GM23338 (cell line): ENCODE measurements at regions not wholly inside any gene's neighbourhood (a gene's known extent, or its start where the extent isn't known, plus 50 kb on each side); places are given as distances from the start of the nearest gene placed in this dataset.

Source experiments
- ATAC-seq: fragments of 200-7000 bp; cut with Tn5 transposase; 3 replicates; pipeline ENCODE4 v1.9.1; 2020
- DNase-seq: peaks from one replicate; pipeline ENCODE4 v3.0.0-alpha.2; 2015; ENCODE audit warnings: low spot score
- H2AFZ ChIP-seq: fragments of 200-600 bp; sonication (generic); 2 replicates; pipeline ENCODE4 v1.8.0; 2016; ENCODE audit warnings: antibody characterized with exemption, mild to moderate bottlenecking, moderate library complexity
- H3F3A ChIP-seq: fragments of 200-600 bp; sonication (generic); replicated peaks from 2 replicates; pipeline ENCODE4 v1.8.0; 2017; ENCODE audit warnings: antibody characterized with exemption, mixed run types, low read depth
- H3K27ac ChIP-seq: fragments of 200-600 bp; sonication (generic); 2 replicates; pipeline ENCODE4 v1.6.1; 2016; ENCODE audit warnings: low read depth
- H3K27me3 ChIP-seq: fragments of 200-600 bp; sonication (generic); 2 replicates; pipeline ENCODE4 v1.8.0; 2016; ENCODE audit warnings: mild to moderate bottlenecking, mixed run types, moderate library complexity; ENCODE audit not compliant: insufficient read depth
- H3K36me3 ChIP-seq: fragments of 200-600 bp; sonication (generic); 2 replicates; pipeline ENCODE4 v1.8.0; 2016; ENCODE audit warnings: mild to moderate bottlenecking; ENCODE audit not compliant: insufficient read depth
- H3K4me1 ChIP-seq: fragments of 200-600 bp; sonication (generic); 2 replicates; pipeline ENCODE4 v1.8.0; 2016; ENCODE audit warnings: mild to moderate bottlenecking, moderate library complexity; ENCODE audit not compliant: insufficient read depth
- H3K4me2 ChIP-seq: fragments of 200-600 bp; sonication (generic); 2 replicates; pipeline ENCODE4 v1.7.1; 2017; ENCODE audit warnings: mixed run types
- H3K4me3 ChIP-seq: fragments of 200-600 bp; sonication (generic); 2 replicates; pipeline ENCODE4 v1.6.1; 2016; ENCODE audit warnings: mixed run types
- H3K79me2 ChIP-seq: fragments of 200-600 bp; sonication (generic); replicated peaks from 2 replicates; pipeline ENCODE4 v1.8.0; 2017; ENCODE audit warnings: mild to moderate bottlenecking; ENCODE audit not compliant: insufficient read depth
- H3K9me2 ChIP-seq: fragments of 200-600 bp; sonication (generic); 2 replicates; pipeline ENCODE4 v1.8.0; 2017; ENCODE audit not compliant: insufficient read depth
- H4K20me1 ChIP-seq: fragments of 200-600 bp; sonication (generic); replicated peaks from 2 replicates; pipeline ENCODE4 v1.8.0; 2017; ENCODE audit warnings: mild to moderate bottlenecking; ENCODE audit not compliant: insufficient read depth
- H3K27ac Mint-ChIP-seq: 2 replicates; pipeline ENCODE4 v1.8.0; 2020; ENCODE audit warnings: inconsistent platforms, mild to moderate bottlenecking, moderate library complexity, mixed read lengths
- H3K27me3 Mint-ChIP-seq: 3 replicates; pipeline ENCODE4 v1.8.0; 2022; ENCODE audit warnings: low read depth, mild to moderate bottlenecking, moderate library complexity, mixed read lengths, inconsistent platforms; ENCODE audit not compliant: insufficient read depth, poor library complexity
- H3K36me3 Mint-ChIP-seq: 3 replicates; pipeline ENCODE4 v1.8.0; 2021; ENCODE audit warnings: low read depth, mild to moderate bottlenecking, inconsistent platforms, moderate library complexity, mixed read lengths
- H3K4me1 Mint-ChIP-seq: 3 replicates; pipeline ENCODE4 v1.8.0; 2020; ENCODE audit warnings: mild to moderate bottlenecking, inconsistent platforms, mixed read lengths
- H3K4me3 Mint-ChIP-seq: 3 replicates; pipeline ENCODE4 v1.8.0; 2021; ENCODE audit warnings: moderate library complexity, mild to moderate bottlenecking, inconsistent platforms, mixed read lengths
- H3K9me3 Mint-ChIP-seq: 3 replicates; pipeline ENCODE4 v1.8.0; 2020; ENCODE audit warnings: moderate library complexity, mild to moderate bottlenecking, inconsistent platforms, mixed read lengths
- CREB1 ChIP-seq: fragments of 250-450 bp; sonication (Bioruptor Pico); IDR thresholded peaks from 2 replicates; pipeline ENCODE4 v1.5.0; 2020; ENCODE audit warnings: low read depth, mild to moderate bottlenecking, moderate library complexity
- CTCF ChIP-seq, 2 experiments: fragments of 200-600 bp in 1 of 2; sonication (generic) in 1 of 2; conservative IDR thresholded peaks; 2 replicates each; pipeline versions ENCODE4 v1.5.1 to v1.6.1; 2016 to 2017; ENCODE audit warnings: antibody characterized with exemption in 2 of 2, low read depth in 2 of 2, mild to moderate bottlenecking in 2 of 2, moderate library complexity in 1 of 2
- EZH2 ChIP-seq: fragments of 200-600 bp; sonication (generic); IDR thresholded peaks from one replicate; pipeline ENCODE4 v1.8.0; 2017; ENCODE audit warnings: antibody characterized with exemption, mild to moderate bottlenecking, low read depth; ENCODE audit not compliant: unreplicated experiment
- EZH2phosphoT487 ChIP-seq: fragments of 200-600 bp; sonication (generic); IDR thresholded peaks from one replicate; pipeline ENCODE4 v1.8.1; 2018; ENCODE audit warnings: antibody characterized with exemption; ENCODE audit not compliant: unreplicated experiment
- JUNB ChIP-seq: IDR thresholded peaks from one replicate; pipeline ENCODE4 v1.6.1; 2016; ENCODE audit warnings: antibody characterized with exemption; ENCODE audit not compliant: unreplicated experiment
- NANOG ChIP-seq: IDR thresholded peaks from 2 replicates; pipeline ENCODE4 v1.6.1; 2016; ENCODE audit warnings: antibody characterized with exemption, borderline replicate concordance
- POLR2AphosphoS5 ChIP-seq: IDR thresholded peaks from 2 replicates; pipeline ENCODE4 v1.6.1; 2016; ENCODE audit warnings: antibody characterized with exemption, low read depth
- REST ChIP-seq: IDR thresholded peaks from one replicate; pipeline ENCODE4 v1.6.1; 2018; ENCODE audit warnings: antibody characterized with exemption; ENCODE audit not compliant: unreplicated experiment
- STAT1 ChIP-seq: IDR thresholded peaks from one replicate; pipeline ENCODE4 v1.6.1; 2016; ENCODE audit warnings: antibody characterized with exemption; ENCODE audit not compliant: unreplicated experiment
- ZNF114 ChIP-seq: fragments of 250-450 bp; sonication (Bioruptor Pico); IDR thresholded peaks from 2 replicates; pipeline ENCODE4 v1.5.0; 2020; ENCODE audit warnings: mild to moderate bottlenecking, moderate library complexity
- ZNF331 ChIP-seq: fragments of 250-450 bp; sonication (Bioruptor Pico); IDR thresholded peaks from 2 replicates; pipeline ENCODE4 v1.5.0; 2020; ENCODE audit warnings: low read depth, mild to moderate bottlenecking, moderate library complexity
- ZNF462 ChIP-seq: fragments of 250-450 bp; sonication (Bioruptor Pico); IDR thresholded peaks from 2 replicates; pipeline ENCODE4 v1.5.0; 2020; ENCODE audit warnings: mild to moderate bottlenecking, moderate library complexity
- TF ChIP-seq, protein P1 (sequence below): IDR thresholded peaks from 2 replicates; pipeline ENCODE4 v1.6.1; 2016; ENCODE audit warnings: antibody characterized with exemption

DNA sequence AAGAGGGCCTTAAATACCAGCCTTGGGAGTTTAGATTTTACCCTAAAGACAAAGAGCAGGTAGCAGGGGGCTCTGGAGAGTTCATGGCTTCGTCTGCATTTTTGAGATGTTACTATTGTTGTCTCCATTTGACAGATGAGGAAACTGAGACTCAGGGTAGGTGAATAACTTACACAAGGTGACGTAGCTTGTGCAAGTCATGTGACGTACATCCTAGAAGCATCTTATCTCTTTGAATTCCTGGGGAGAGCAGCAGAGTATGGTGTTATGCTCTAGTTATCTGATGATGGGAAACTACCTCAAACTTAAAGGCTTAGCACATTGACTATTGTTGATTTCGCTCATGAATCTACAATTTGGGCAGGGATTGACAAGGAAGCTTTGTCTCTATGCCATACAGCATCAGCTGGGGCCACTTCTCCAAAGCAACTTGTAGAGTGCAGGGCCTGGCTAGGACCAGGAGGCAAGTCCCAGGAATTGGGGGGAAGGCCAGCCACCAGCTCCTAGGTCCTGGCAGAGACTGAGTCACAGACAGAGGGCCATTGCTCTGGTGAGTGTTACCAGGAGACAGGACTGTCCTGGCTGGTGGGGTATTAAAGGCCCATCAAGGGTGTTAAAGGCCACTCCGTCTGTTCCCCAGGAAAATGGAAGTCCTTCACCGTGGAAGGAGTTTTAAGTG lies 52.1 kb upstream of the TSKU start:
- TF ChIP-seq ZNF462 (no peak), EZH2phosphoT487 (no peak), CREB1 (CRISPR knock-in tag) (no peak), ZNF114 (no peak), NANOG (no peak), ZNF331 (CRISPR knock-in tag) (no peak), REST (no peak), EZH2 (no peak), CTCF (conservative IDR thresholded peaks at IDR 0.05; ENCODE audit: low read depth in 2 of 2) (no peak), STAT1 (no peak), JUNB (no peak), POLR2AphosphoS5 (no peak)
- TF ChIP-seq, protein P1, sequence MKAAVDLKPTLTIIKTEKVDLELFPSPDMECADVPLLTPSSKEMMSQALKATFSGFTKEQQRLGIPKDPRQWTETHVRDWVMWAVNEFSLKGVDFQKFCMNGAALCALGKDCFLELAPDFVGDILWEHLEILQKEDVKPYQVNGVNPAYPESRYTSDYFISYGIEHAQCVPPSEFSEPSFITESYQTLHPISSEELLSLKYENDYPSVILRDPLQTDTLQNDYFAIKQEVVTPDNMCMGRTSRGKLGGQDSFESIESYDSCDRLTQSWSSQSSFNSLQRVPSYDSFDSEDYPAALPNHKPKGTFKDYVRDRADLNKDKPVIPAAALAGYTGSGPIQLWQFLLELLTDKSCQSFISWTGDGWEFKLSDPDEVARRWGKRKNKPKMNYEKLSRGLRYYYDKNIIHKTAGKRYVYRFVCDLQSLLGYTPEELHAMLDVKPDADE = no peak
- no peak overlapping the region for H2AFZ ChIP-seq
- H3K27me3 ChIP-seq = no peaks in the 10 kb centered on the region
- Mint-ChIP-seq H3K27ac (no peak overlapping the region), H3K9me3 (no peaks in the 10 kb centered on the region), H3K4me1 (peaks cover 20% of the 10 kb centered on the region), H3K27me3 (peaks cover 14% of the 10 kb centered on the region), H3K4me3 (no peak overlapping the region), H3K36me3 (no peaks in the 10 kb centered on the region)
- no peaks in the 10 kb centered on the region for H3K79me2 ChIP-seq
- no peaks in the 10 kb centered on the region for H3K36me3 ChIP-seq
- DNase-seq (no peak), ATAC-seq (no peak)
- no peaks in the 10 kb centered on the region for H3K9me2 ChIP-seq
- peaks cover 14% of the 10 kb centered on the region for H3K4me1 ChIP-seq
- no peak overlapping the region for H3K27ac ChIP-seq
- H3K4me2 ChIP-seq = no peak overlapping the region
- H4K20me1 ChIP-seq = no peaks in the 10 kb centered on the region
- no peaks in the 10 kb centered on the region for H3F3A ChIP-seq
- H3K4me3 ChIP-seq = no peak overlapping the region
